ENCODE measurements at regions not wholly inside any gene's neighbourhood (a gene's known extent, or its start where the extent isn't known, plus 50 kb on each side); places are given as distances from the start of the nearest gene placed in this dataset.

DNA sequence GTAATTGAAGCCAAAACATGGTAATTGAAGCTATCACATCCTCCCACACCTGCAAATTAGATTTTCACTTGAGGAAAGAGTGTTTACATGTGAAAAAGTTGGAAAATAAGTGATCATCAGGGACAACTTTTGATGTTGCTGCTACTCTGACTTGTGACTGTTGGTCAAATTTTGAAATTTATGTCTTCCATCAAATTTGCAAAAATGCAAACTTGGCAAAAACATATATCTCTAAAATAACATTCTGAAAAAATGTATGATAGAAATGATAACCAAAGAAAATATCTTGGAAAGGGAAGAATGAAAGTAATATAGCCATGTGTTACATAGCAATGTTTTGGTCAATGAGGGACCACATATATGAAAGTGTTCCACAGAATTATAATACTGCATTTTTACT lies 703.9 kb upstream of the SEMA6D start:
- TF ChIP-seq, protein P1, sequence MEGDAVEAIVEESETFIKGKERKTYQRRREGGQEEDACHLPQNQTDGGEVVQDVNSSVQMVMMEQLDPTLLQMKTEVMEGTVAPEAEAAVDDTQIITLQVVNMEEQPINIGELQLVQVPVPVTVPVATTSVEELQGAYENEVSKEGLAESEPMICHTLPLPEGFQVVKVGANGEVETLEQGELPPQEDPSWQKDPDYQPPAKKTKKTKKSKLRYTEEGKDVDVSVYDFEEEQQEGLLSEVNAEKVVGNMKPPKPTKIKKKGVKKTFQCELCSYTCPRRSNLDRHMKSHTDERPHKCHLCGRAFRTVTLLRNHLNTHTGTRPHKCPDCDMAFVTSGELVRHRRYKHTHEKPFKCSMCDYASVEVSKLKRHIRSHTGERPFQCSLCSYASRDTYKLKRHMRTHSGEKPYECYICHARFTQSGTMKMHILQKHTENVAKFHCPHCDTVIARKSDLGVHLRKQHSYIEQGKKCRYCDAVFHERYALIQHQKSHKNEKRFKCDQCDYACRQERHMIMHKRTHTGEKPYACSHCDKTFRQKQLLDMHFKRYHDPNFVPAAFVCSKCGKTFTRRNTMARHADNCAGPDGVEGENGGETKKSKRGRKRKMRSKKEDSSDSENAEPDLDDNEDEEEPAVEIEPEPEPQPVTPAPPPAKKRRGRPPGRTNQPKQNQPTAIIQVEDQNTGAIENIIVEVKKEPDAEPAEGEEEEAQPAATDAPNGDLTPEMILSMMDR (IDR thresholded peaks at IDR 0.05) = no peak
- TF ChIP-seq POLR2A (IDR thresholded peaks at IDR 0.05) (no peak), EP300 (IDR thresholded peaks at IDR 0.05) (no peak)
